CD14-positive monocyte (primary cell): ENCODE measurements at regions not wholly inside any gene's neighbourhood (a gene's known extent, or its start where the extent isn't known, plus 50 kb on each side); places are given as distances from the start of the nearest gene placed in this dataset.

Experiments
- DNase-seq, 3 donors: peaks; one replicate each; pipeline ENCODE4 v3.0.0-alpha.2; 2011 to 2022
- H2AFZ ChIP-seq: 2 replicates; pipeline ENCODE4 v1.6.0; 2012; ENCODE audit warnings: mild to moderate bottlenecking, low read depth, low read length, inconsistent platforms; ENCODE audit not compliant: insufficient read depth, poor library complexity, severe bottlenecking
- H3K27ac ChIP-seq, 2 donors: 1 replicate in 1 of 2; 2 replicates in 1 of 2; pipeline ENCODE4 v1.5.1; 2012 to 2013; ENCODE audit warnings: low read length in 2 of 2, control low read depth in 1 of 2, inconsistent platforms in 1 of 2, low read depth in 1 of 2, mild to moderate bottlenecking in 1 of 2
- H3K27me3 ChIP-seq, 2 donors: one replicate each; pipeline versions ENCODE4 v1.6.0 to v1.6.1; 2011 to 2013; ENCODE audit warnings: low read length in 2 of 2; ENCODE audit not compliant: control insufficient read depth in 2 of 2, insufficient read depth in 2 of 2
- H3K36me3 ChIP-seq, 2 donors: replicated peaks in 1 of 2; 1 replicate in 1 of 2; 2 replicates in 1 of 2; pipeline versions ENCODE4 v1.5.1 to v1.6.1; 2012 to 2013; ENCODE audit warnings: low read length in 2 of 2, control low read depth in 1 of 2, inconsistent platforms in 1 of 2, mild to moderate bottlenecking in 1 of 2; ENCODE audit not compliant: insufficient read depth in 2 of 2, control insufficient read depth in 1 of 2
- H3K4me1 ChIP-seq, 2 donors: 1 replicate in 1 of 2; 2 replicates in 1 of 2; pipeline versions ENCODE4 v1.5.1 to v1.6.1; 2012 to 2013; ENCODE audit warnings: low read length in 2 of 2, control low read depth in 1 of 2, inconsistent platforms in 1 of 2, mild to moderate bottlenecking in 1 of 2, moderate library complexity in 1 of 2; ENCODE audit not compliant: insufficient read depth in 2 of 2, control insufficient read depth in 1 of 2
- H3K4me2 ChIP-seq: replicated peaks from 2 replicates; pipeline ENCODE3; 2012; ENCODE audit warnings: low read length, moderate library complexity, mild to moderate bottlenecking; ENCODE audit not compliant: poor library complexity, severe bottlenecking; ENCODE audit errors: extremely low read depth
- H3K4me3 ChIP-seq, 3 experiments: fragments of 200-600 bp in 1 of 3; sonication (generic) in 1 of 3; replicated peaks in 1 of 3; 1 replicate in 2 of 3; 2 replicates in 1 of 3; pipeline ENCODE4 v1.5.1; 2011 to 2013; ENCODE audit warnings: low read length in 3 of 3, mild to moderate bottlenecking in 3 of 3, control low read depth in 2 of 3, low read depth in 2 of 3, inconsistent platforms in 1 of 3, moderate library complexity in 1 of 3
- H3K79me2 ChIP-seq: 2 replicates; pipeline ENCODE4 v1.6.0; 2012; ENCODE audit warnings: mild to moderate bottlenecking, control low read depth, inconsistent platforms, low read length, moderate library complexity; ENCODE audit not compliant: insufficient read depth
- H3K9ac ChIP-seq: 2 replicates; pipeline ENCODE4 v1.6.0; 2017; ENCODE audit warnings: low read length, mild to moderate bottlenecking; ENCODE audit not compliant: insufficient read depth, poor library complexity, severe bottlenecking
- H3K9me3 ChIP-seq, 2 donors: replicated peaks in 1 of 2; 1 replicate in 1 of 2; 2 replicates in 1 of 2; pipeline versions ENCODE4 v1.5.1 to v1.6.1; 2012 to 2013; ENCODE audit warnings: low read length in 2 of 2, control low read depth in 1 of 2; ENCODE audit not compliant: control insufficient read depth in 1 of 2, insufficient read depth in 1 of 2
- H4K20me1 ChIP-seq: 2 replicates; pipeline ENCODE4 v1.6.0; 2012; ENCODE audit warnings: mild to moderate bottlenecking, low read length, control low read depth, moderate library complexity; ENCODE audit not compliant: insufficient read depth
- H3K27ac Mint-ChIP-seq, 7 donors: one replicate each; pipeline ENCODE4 v1.8.0; 2020; ENCODE audit warnings: mild to moderate bottlenecking in 7 of 7, mixed read lengths in 7 of 7, moderate library complexity in 6 of 7, inconsistent platforms in 2 of 7
- H3K27me3 Mint-ChIP-seq, 3 donors: one replicate each; pipeline ENCODE4 v1.8.0; 2021 to 2022; ENCODE audit warnings: low read depth in 3 of 3, mild to moderate bottlenecking in 3 of 3, mixed read lengths in 3 of 3, moderate library complexity in 3 of 3, inconsistent platforms in 1 of 3
- H3K36me3 Mint-ChIP-seq, 2 donors: one replicate each; pipeline ENCODE4 v1.8.0; 2020; ENCODE audit warnings: mixed read lengths in 2 of 2, inconsistent platforms in 1 of 2, mild to moderate bottlenecking in 1 of 2
- H3K4me1 Mint-ChIP-seq: one replicate; pipeline ENCODE4 v1.8.0; 2020; ENCODE audit warnings: mild to moderate bottlenecking, mixed read lengths
- H3K4me3 Mint-ChIP-seq, 2 donors: one replicate each; pipeline ENCODE4 v1.8.0; 2020; ENCODE audit warnings: mild to moderate bottlenecking in 2 of 2, mixed read lengths in 2 of 2, moderate library complexity in 1 of 2
- H3K9me3 Mint-ChIP-seq, 7 donors: one replicate each; pipeline ENCODE4 v1.8.0; 2020 to 2022; ENCODE audit warnings: mixed read lengths in 7 of 7, mild to moderate bottlenecking in 6 of 7, moderate library complexity in 6 of 7, inconsistent platforms in 2 of 7
- CTCF ChIP-seq: fragments of 200-600 bp; IDR thresholded peaks from one replicate; pipeline ENCODE4 v1.8.0; 2022; ENCODE audit warnings: antibody characterized with exemption, mild to moderate bottlenecking
- WGBS: methylation state at CpG from one replicate; pipeline ENCODE4 v1.1.5; 2013; ENCODE audit warnings: missing lambda C conversion rate; ENCODE audit not compliant: insufficient coverage; 5-methylcytosine and 5-hydroxymethylcytosine counted together
- intact Hi-C, 2 donors: fragments of 100-400 bp; cut with micrococcal nuclease; formaldehyde crosslinking; loops; one replicate each; pipeline versions ENCODE4 v1.15.0 to v1.15.1; 2023

GRCh38 chr5:174810796-174811195, 86.4 kb downstream of the MSX2 start:
- H3K4me2 ChIP-seq, result no peak overlapping the region
- no peak for TF ChIP-seq CTCF
- H3K27ac Mint-ChIP-seq, result no peak overlapping the region
- no peak overlapping the region for H3K4me3 Mint-ChIP-seq
- intact Hi-C loops, result no loop called here
- DNase-seq, result no peak
- no peak overlapping the region for H3K27ac ChIP-seq
- H4K20me1 ChIP-seq, result no peaks in the 10 kb centered on the region
- H3K9me3 Mint-ChIP-seq, result peaks cover 0 to 3% (median 0%) of the 10 kb centered on the region in 7 donors
- H3K9me3 ChIP-seq, result no peaks in the 10 kb centered on the region
- no peaks in the 10 kb centered on the region for H3K79me2 ChIP-seq
- no CpG with 5 or more reads among the region's 2 CpGs for WGBS
- H3K9ac ChIP-seq, result no peak overlapping the region
- no peak overlapping the region for H2AFZ ChIP-seq
- no peaks in the 10 kb centered on the region for H3K36me3 ChIP-seq
- H3K27me3 Mint-ChIP-seq, result peaks cover 0 to 6% (median 5%) of the 10 kb centered on the region in 3 donors
- no peaks in the 10 kb centered on the region for H3K4me1 ChIP-seq
- H3K36me3 Mint-ChIP-seq, result no peaks in the 10 kb centered on the region
- no peaks in the 10 kb centered on the region for H3K27me3 ChIP-seq
- no peaks in the 10 kb centered on the region for H3K4me1 Mint-ChIP-seq
- no peak overlapping the region for H3K4me3 ChIP-seq

- H3K27ac Mint-ChIP-seq, result no peak overlapping the region
- H3K36me3 ChIP-seq, result no peaks in the 10 kb centered on the region
- H3K27ac ChIP-seq, result no peak overlapping the region
- H3K27me3 Mint-ChIP-seq, result peaks cover 0 to 5% (median 5%) of the 10 kb centered on the region in 3 donors
- no peaks in the 10 kb centered on the region for H3K36me3 Mint-ChIP-seq
- peaks cover 0 to 12% (median 7%) of the 10 kb centered on the region in 7 donors for H3K9me3 Mint-ChIP-seq
- no peak overlapping the region for H3K4me2 ChIP-seq
- 100% methylated on average over 3 of the region's 4 CpGs for WGBS
- H3K4me3 ChIP-seq, result no peak overlapping the region
- H3K9ac ChIP-seq, result no peak overlapping the region
- peaks cover 0 to 5% of the 10 kb centered on the region in 2 donors for H3K9me3 ChIP-seq
- H3K27me3 ChIP-seq, result no peaks in the 10 kb centered on the region
- no peak overlapping the region for H2AFZ ChIP-seq
- H3K4me3 Mint-ChIP-seq, result no peak overlapping the region
- no peaks in the 10 kb centered on the region for H3K4me1 ChIP-seq
- no peak for TF ChIP-seq CTCF
- DNase-seq, result no peak
- no peaks in the 10 kb centered on the region for H3K4me1 Mint-ChIP-seq
- no peaks in the 10 kb centered on the region for H4K20me1 ChIP-seq
- H3K79me2 ChIP-seq, result no peaks in the 10 kb centered on the region
- intact Hi-C loops, result no loop called here
Measured at GRCh38 chr5:174807471-174807870, 83.1 kb downstream of the MSX2 start.
